ENCODE measurements at regions not wholly inside any gene's neighbourhood (a gene's known extent, or its start where the extent isn't known, plus 50 kb on each side); places are given as distances from the start of the nearest gene placed in this dataset.

DNA sequence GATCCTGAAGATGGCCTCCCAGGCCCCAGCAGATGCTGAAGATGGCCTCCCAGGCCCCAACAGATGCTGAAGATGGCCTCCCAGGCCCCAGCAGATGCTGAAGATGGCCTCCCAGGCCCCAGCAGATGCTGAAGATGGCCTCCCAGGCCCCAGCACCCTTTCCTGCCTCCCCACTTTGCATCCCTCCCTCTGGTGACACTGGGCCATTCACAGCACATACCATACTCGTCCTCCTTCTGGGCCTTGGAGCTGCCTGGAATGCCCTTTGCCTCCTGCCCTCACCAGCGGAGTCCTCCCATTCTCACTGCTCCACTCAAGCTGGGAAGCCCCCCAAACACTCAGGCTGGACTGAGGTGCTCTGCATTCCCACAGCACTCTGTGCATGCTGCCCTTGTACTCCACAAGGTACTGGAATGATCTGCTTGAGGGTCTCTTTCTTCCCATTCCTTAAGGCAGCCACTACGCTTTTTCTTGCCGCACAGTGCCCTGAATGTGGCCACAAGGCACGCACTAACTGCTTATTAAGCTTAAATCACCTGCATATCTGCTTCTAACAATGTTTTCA, 550.0 kb downstream of the BNC2 start:
- CTCF ChIA-PET, result no interaction called here

GRCh38 chr9:16321461-16322119, 548.9 kb downstream of the BNC2 start:
- DNase-seq (peak in 2 of 14 experiments; percentile 21 to 36), ATAC-seq (ENCODE audit: poor library complexity) (no peak)
- H3K27ac ChIP-seq (ENCODE audit: low read depth in 1 of 2, low read length in 2 of 2), result no peak overlapping the region
- no peaks in the 10 kb centered on the region for H3K27me3 ChIP-seq (ENCODE audit: control insufficient read depth in 1 of 2, insufficient read depth in 2 of 2, low read length in 2 of 2)
- peaks cover 0 to 31% of the 10 kb centered on the region in 2 experiments for H3K9me3 ChIP-seq (ENCODE audit: control insufficient read depth in 1 of 2, insufficient read depth in 1 of 2, low read length in 2 of 2)
- POLR2A ChIA-PET, result no interaction called here
- Mint-ChIP-seq H3K4me1 (ENCODE audit: low read depth) (no peaks in the 10 kb centered on the region), H3K27me3 (no peaks in the 10 kb centered on the region), H3K4me3 (no peak overlapping the region), H3K36me3 (ENCODE audit: low read depth) (no peaks in the 10 kb centered on the region), H3K9me3 (no peaks in the 10 kb centered on the region), H3K27ac (no peak overlapping the region)
- intact Hi-C loops (cut with DNase I, micrococcal nuclease), result no loop called here
- no peak for TF ChIP-seq CTCF (IDR thresholded peaks at IDR 0.05)
- CTCF ChIA-PET, result no interaction called here
- H3K4me1 ChIP-seq (ENCODE audit: insufficient read depth, low read length), result no peaks in the 10 kb centered on the region
- no peaks in the 10 kb centered on the region for H3K36me3 ChIP-seq (ENCODE audit: insufficient read depth, low read length)
- no peak overlapping the region for H3K4me3 ChIP-seq (ENCODE audit: low read length)

More for the DNA sequence above, 550.0 kb downstream of the BNC2 start:
- Mint-ChIP-seq H3K9me3 (no peaks in the 10 kb centered on the region), H3K36me3 (ENCODE audit: low read depth) (no peaks in the 10 kb centered on the region), H3K27me3 (no peaks in the 10 kb centered on the region), H3K4me1 (ENCODE audit: low read depth) (no peaks in the 10 kb centered on the region), H3K4me3 (no peak overlapping the region), H3K27ac (no peak overlapping the region)
- DNase-seq (no peak), ATAC-seq (ENCODE audit: poor library complexity) (no peak)
- POLR2A ChIA-PET, result no interaction called here
- no peaks in the 10 kb centered on the region for H3K36me3 ChIP-seq (ENCODE audit: insufficient read depth, low read length)
- no peak for TF ChIP-seq CTCF (IDR thresholded peaks at IDR 0.05)
- intact Hi-C loops (cut with DNase I, micrococcal nuclease), result no loop called here
- no peaks in the 10 kb centered on the region for H3K4me1 ChIP-seq (ENCODE audit: insufficient read depth, low read length)
- H3K4me3 ChIP-seq (ENCODE audit: low read length), result no peak overlapping the region
- H3K27ac ChIP-seq (ENCODE audit: low read depth in 1 of 2, low read length in 2 of 2), result no peak overlapping the region
- H3K27me3 ChIP-seq (ENCODE audit: control insufficient read depth in 1 of 2, insufficient read depth in 2 of 2, low read length in 2 of 2), result no peaks in the 10 kb centered on the region
- H3K9me3 ChIP-seq (ENCODE audit: control insufficient read depth in 1 of 2, insufficient read depth in 1 of 2, low read length in 2 of 2), result peaks cover 0 to 31% of the 10 kb centered on the region in 2 experiments

GRCh38 chr9:16322849-16323248, 547.6 kb downstream of the BNC2 start:
- H3K36me3 ChIP-seq (ENCODE audit: insufficient read depth, low read length), result no peaks in the 10 kb centered on the region
- no peaks in the 10 kb centered on the region for H3K27me3 Mint-ChIP-seq
- TF ChIP-seq CTCF (IDR thresholded peaks at IDR 0.05), result no peak
- H3K4me1 Mint-ChIP-seq (ENCODE audit: low read depth), result no peaks in the 10 kb centered on the region
- ChIA-PET CTCF (no interaction called here), POLR2A (no interaction called here)
- H3K4me1 ChIP-seq (ENCODE audit: insufficient read depth, low read length), result no peaks in the 10 kb centered on the region
- H3K36me3 Mint-ChIP-seq (ENCODE audit: low read depth), result no peaks in the 10 kb centered on the region
- H3K27ac ChIP-seq (ENCODE audit: low read depth in 1 of 2, low read length in 2 of 2), result no peak overlapping the region
- peaks cover 0 to 26% of the 10 kb centered on the region in 2 experiments for H3K9me3 ChIP-seq (ENCODE audit: control insufficient read depth in 1 of 2, insufficient read depth in 1 of 2, low read length in 2 of 2)
- DNase-seq (no peak), ATAC-seq (ENCODE audit: poor library complexity) (no peak)
- H3K27me3 ChIP-seq (ENCODE audit: control insufficient read depth in 1 of 2, insufficient read depth in 2 of 2, low read length in 2 of 2), result no peaks in the 10 kb centered on the region
- intact Hi-C loops (cut with DNase I, micrococcal nuclease), result no loop called here
- no peak overlapping the region for H3K4me3 ChIP-seq (ENCODE audit: low read length)
- no peaks in the 10 kb centered on the region for H3K9me3 Mint-ChIP-seq
- no peak overlapping the region for H3K4me3 Mint-ChIP-seq
- H3K27ac Mint-ChIP-seq, result no peak overlapping the region

Measured in CD4-positive, alpha-beta T cell (primary cell).